H1 (cell line): ENCODE measurements at regions not wholly inside any gene's neighbourhood (a gene's known extent, or its start where the extent isn't known, plus 50 kb on each side); places are given as distances from the start of the nearest gene placed in this dataset.

Source experiments
- CTCF ChIA-PET: fragments of 300-600 bp; sonication (Branson Sonifier 250); formaldehyde crosslinking; loops from one replicate; lab custom pipeline; 2021; ENCODE audit not compliant: partially characterized antibody; lab: Charles Lee
- POLR2A ChIA-PET: fragments of 300-600 bp; sonication (Branson Sonifier 250); formaldehyde crosslinking; loops from one replicate; lab custom pipeline; 2021; ENCODE audit warnings: inconsistent platforms; ENCODE audit not compliant: partially characterized antibody; lab: Charles Lee
- DNase-seq, 2 experiments: peaks; one replicate each; pipeline versions ENCODE4 v3.0.0 to v3.0.0-alpha.2; 2010 to 2022; ENCODE audit warnings: low spot score in 2 of 2, low read depth in 1 of 2, mixed read lengths in 1 of 2
- FAIRE-seq: peaks from 2 replicates; lab custom pipeline; 2011; peaks lifted over from hg19 to GRCh38; lab: Jason Lieb, UNC
- H2AFZ ChIP-seq: 2 replicates; pipeline ENCODE4 v1.8.1; 2012; ENCODE audit warnings: low read length, inconsistent platforms
- H2AK5ac ChIP-seq: 2 replicates; pipeline ENCODE4 v1.6.1; 2013; ENCODE audit warnings: low read depth, low read length
- H2BK120ac ChIP-seq: replicated peaks from 2 replicates; pipeline ENCODE3; 2013; ENCODE audit warnings: low read depth, low read length, inconsistent platforms
- H2BK12ac ChIP-seq: 2 replicates; pipeline ENCODE4 v1.6.1; 2013; ENCODE audit warnings: low read depth, low read length
- H2BK15ac ChIP-seq: 2 replicates; pipeline ENCODE4 v1.6.1; 2013; ENCODE audit warnings: low read length
- H2BK20ac ChIP-seq: 2 replicates; pipeline ENCODE4 v1.6.1; 2013; ENCODE audit warnings: low read length
- H2BK5ac ChIP-seq: 2 replicates; pipeline ENCODE4 v1.6.1; 2013; ENCODE audit warnings: low read depth, low read length
- H3K14ac ChIP-seq: 2 replicates; pipeline ENCODE4 v1.6.1; 2013; ENCODE audit warnings: inconsistent platforms; ENCODE audit not compliant: insufficient read length
- H3K18ac ChIP-seq: 2 replicates; pipeline ENCODE4 v1.6.1; 2013; ENCODE audit warnings: low read length; ENCODE audit errors: extremely low read depth
- H3K23ac ChIP-seq: 2 replicates; pipeline ENCODE4 v1.6.1; 2013; ENCODE audit warnings: inconsistent platforms; ENCODE audit not compliant: insufficient read length
- H3K23me2 ChIP-seq: 2 replicates; pipeline ENCODE4 v1.6.1; 2013; ENCODE audit warnings: low read depth, low read length
- H3K27ac ChIP-seq: 2 replicates; pipeline ENCODE4 v1.6.1; 2011; ENCODE audit warnings: low read depth, low read length, inconsistent platforms
- H3K27me3 ChIP-seq, 4 experiments: replicated peaks in 1 of 4; 1 replicate in 1 of 4; 2 replicates in 3 of 4; pipeline versions ENCODE4 v1.6.1 to v1.8.1; 2011 to 2013; ENCODE audit warnings: low read length in 3 of 4, mild to moderate bottlenecking in 3 of 4, inconsistent platforms in 2 of 4, mixed read lengths in 2 of 4, moderate library complexity in 1 of 4; ENCODE audit not compliant: control insufficient read depth in 3 of 4, insufficient read depth in 3 of 4; ENCODE audit errors: extremely low read depth in 1 of 4
- H3K36me3 ChIP-seq, 4 experiments: 2 replicates each; pipeline versions ENCODE4 v1.6.1 to v1.8.1; 2011 to 2013; ENCODE audit warnings: mild to moderate bottlenecking in 4 of 4, low read length in 3 of 4, moderate library complexity in 2 of 4, control low read depth in 1 of 4, inconsistent platforms in 1 of 4; ENCODE audit not compliant: insufficient read depth in 4 of 4, control insufficient read depth in 2 of 4
- H3K4ac ChIP-seq: replicated peaks from 2 replicates; pipeline ENCODE3; 2013; ENCODE audit warnings: low read length, low read depth, mixed read lengths, inconsistent platforms; ENCODE audit not compliant: insufficient read length
- H3K4me1 ChIP-seq, 4 experiments: replicated peaks in 1 of 4; 1 replicate in 1 of 4; 2 replicates in 3 of 4; pipeline versions ENCODE4 v1.6.1 to v1.8.1; 2011 to 2013; ENCODE audit warnings: low read length in 3 of 4, inconsistent platforms in 2 of 4, mixed read lengths in 1 of 4; ENCODE audit not compliant: insufficient read depth in 4 of 4, control insufficient read depth in 3 of 4
- H3K4me2 ChIP-seq, 2 experiments: 2 replicates each; pipeline versions ENCODE4 v1.6.1 to v1.8.1; 2011 to 2013; ENCODE audit warnings: low read depth in 2 of 2, low read length in 2 of 2, control low read depth in 1 of 2, inconsistent platforms in 1 of 2, mild to moderate bottlenecking in 1 of 2; ENCODE audit not compliant: insufficient read depth in 1 of 2
- H3K4me3 ChIP-seq, 4 experiments: fragments of 200-600, 300-600 bp in 1 of 4; sonication (generic), shearing (Covaris generic), sonication (Bioruptor Twin) in 1 of 4; 2 replicates each; pipeline versions ENCODE4 v1.5.1 to v1.8.1; 2011 to 2016; ENCODE audit warnings: low read length in 4 of 4, low read depth in 3 of 4, control low read depth in 2 of 4, inconsistent platforms in 2 of 4, mild to moderate bottlenecking in 2 of 4, mixed read lengths in 1 of 4, moderate library complexity in 1 of 4; ENCODE audit not compliant: insufficient read depth in 2 of 4; ENCODE audit errors: extremely low read depth in 1 of 4
- H3K56ac ChIP-seq: replicated peaks from 2 replicates; pipeline ENCODE3; 2013; ENCODE audit warnings: low read depth, mild to moderate bottlenecking, mixed read lengths, low read length, inconsistent platforms; ENCODE audit not compliant: insufficient read length
- H3K79me1 ChIP-seq: 2 replicates; pipeline ENCODE4 v1.6.1; 2013; ENCODE audit warnings: low read depth, low read length, control low read depth
- H3K79me2 ChIP-seq, 2 experiments: 2 replicates each; pipeline versions ENCODE4 v1.6.1 to v1.8.1; 2012 to 2013; ENCODE audit warnings: low read length in 2 of 2, mild to moderate bottlenecking in 2 of 2, inconsistent platforms in 1 of 2; ENCODE audit not compliant: insufficient read depth in 2 of 2, control insufficient read depth in 1 of 2
- H3K9ac ChIP-seq, 4 experiments: replicated peaks in 1 of 4; 1 replicate in 1 of 4; 2 replicates in 3 of 4; pipeline versions ENCODE4 v1.6.1 to v1.8.1; 2011 to 2013; ENCODE audit warnings: low read depth in 3 of 4, low read length in 3 of 4, control low read depth in 2 of 4, mild to moderate bottlenecking in 2 of 4, moderate library complexity in 2 of 4, inconsistent platforms in 1 of 4; ENCODE audit errors: extremely low read depth in 1 of 4
- H3K9me3 ChIP-seq, 2 experiments: 2 replicates each; pipeline versions ENCODE4 v1.6.1 to v1.8.1; 2012 to 2013; ENCODE audit warnings: mild to moderate bottlenecking in 2 of 2, moderate library complexity in 2 of 2, control low read depth in 1 of 2, inconsistent platforms in 1 of 2, low read depth in 1 of 2, low read length in 1 of 2, mixed read lengths in 1 of 2; ENCODE audit not compliant: insufficient read depth in 2 of 2
- H4K20me1 ChIP-seq, 2 experiments: replicated peaks in 1 of 2; 2 replicates each; pipeline versions ENCODE3 to v1.8.1; 2011 to 2013; ENCODE audit warnings: inconsistent platforms in 2 of 2, low read length in 2 of 2, mild to moderate bottlenecking in 1 of 2; ENCODE audit not compliant: insufficient read depth in 2 of 2, control insufficient read depth in 1 of 2
- H4K5ac ChIP-seq: 2 replicates; pipeline ENCODE4 v1.6.1; 2013; ENCODE audit warnings: low read length, low read depth, mixed read lengths, inconsistent platforms; ENCODE audit not compliant: insufficient read length
- H4K8ac ChIP-seq: 2 replicates; pipeline ENCODE4 v1.8.0; 2013; ENCODE audit warnings: mild to moderate bottlenecking, moderate library complexity, low read length, inconsistent platforms; ENCODE audit not compliant: insufficient read depth; ENCODE audit errors: extremely low read depth
- H4K91ac ChIP-seq: replicated peaks from 2 replicates; pipeline ENCODE3; 2013; ENCODE audit warnings: low read length, mixed read lengths, inconsistent platforms; ENCODE audit not compliant: insufficient read length
- CBX5 ChIP-seq: fragments of 300-800, 300-1000 bp; sonication (generic); IDR thresholded peaks from 2 replicates; pipeline ENCODE4 v1.7.1; 2016; ENCODE audit warnings: antibody characterized with exemption, low read length, low read depth
- CTBP2 ChIP-seq: IDR thresholded peaks from 2 replicates; pipeline ENCODE4 v1.7.0; 2011; ENCODE audit warnings: borderline replicate concordance, mild to moderate bottlenecking, moderate library complexity, mixed read lengths, low read length; ENCODE audit not compliant: insufficient read depth, insufficient read length
- EP300 ChIP-seq, 2 experiments: IDR thresholded peaks; 1 replicate in 1 of 2; 2 replicates in 1 of 2; pipeline ENCODE4 v1.6.1; 2011 to 2012; ENCODE audit warnings: low read depth in 2 of 2, low read length in 2 of 2, mild to moderate bottlenecking in 2 of 2, borderline replicate concordance in 1 of 2, inconsistent platforms in 1 of 2, moderate library complexity in 1 of 2
- SP4 ChIP-seq: IDR thresholded peaks from 2 replicates; pipeline ENCODE4 v1.6.1; 2012; ENCODE audit warnings: low read length, inconsistent platforms
- TEAD4 ChIP-seq: IDR thresholded peaks from 2 replicates; pipeline ENCODE4 v1.6.1; 2012; ENCODE audit warnings: low read depth, low read length, inconsistent platforms, mixed read lengths
- WGBS, 2 experiments: shearing (Covaris generic) in 1 of 2; methylation state at CpG; one replicate each; pipeline versions ENCODE4 v1.1.6 to v1.1.7; 2013 to 2015; ENCODE audit warnings: low lambda C conversion rate in 2 of 2, mixed read lengths in 2 of 2, inconsistent platforms in 1 of 2, low coverage in 1 of 2, missing lambda C conversion rate in 1 of 2; ENCODE audit not compliant: insufficient replicate concordance in 2 of 2, insufficient coverage in 1 of 2, insufficient read length in 1 of 2; ENCODE audit errors: extremely low coverage in 1 of 2, missing lambda C conversion rate in 1 of 2; 5-methylcytosine and 5-hydroxymethylcytosine counted together

DNA sequence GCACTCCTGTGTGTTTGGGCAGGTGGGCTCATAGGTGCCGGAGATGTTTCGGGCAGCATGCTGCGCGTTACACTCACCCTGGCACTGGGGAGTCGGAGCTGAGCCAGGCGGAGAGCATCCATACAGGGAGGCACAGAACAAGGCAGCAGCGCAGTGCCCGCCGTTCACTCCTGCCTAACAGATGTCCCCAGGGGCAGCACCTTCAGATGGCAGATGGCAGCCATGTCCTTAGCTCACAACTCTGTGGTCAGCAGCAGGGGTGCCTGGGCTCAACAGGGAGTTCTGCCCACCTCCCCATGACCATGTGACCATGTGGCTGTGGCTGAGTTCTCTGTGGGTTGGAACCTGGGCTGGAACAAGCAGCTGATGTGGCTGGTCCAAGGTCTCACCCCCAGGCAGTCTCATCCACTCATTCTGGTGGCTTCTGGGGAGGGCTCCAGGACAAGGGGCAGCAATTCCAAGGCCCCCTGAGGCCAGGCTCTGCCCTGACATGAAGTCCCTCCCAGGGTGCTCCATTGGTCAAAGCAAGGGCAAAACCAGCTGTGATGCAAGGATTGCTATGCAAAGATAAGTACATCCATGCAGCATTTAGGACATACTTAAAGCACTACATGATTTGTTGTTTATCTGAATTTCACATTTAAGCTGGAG is 64.2 kb downstream of the MRPL36 start:
- Histone ChIP-seq H3K23ac (no peak overlapping the region), H3K23me2 (no peaks in the 10 kb centered on the region), H3K9ac (no peak overlapping the region), H3K18ac (no peak overlapping the region), H3K14ac (no peak overlapping the region), H2BK20ac (0 out of 2 replicates have a peak overlapping the region, but pooled peaks have one; percentile 3), H3K4me3 (no peak overlapping the region), H2BK5ac (no peak overlapping the region), H4K8ac (no peak overlapping the region), H4K5ac (no peak overlapping the region), H3K79me2 (no peaks in the 10 kb centered on the region), H2AK5ac (no peak overlapping the region), H3K36me3 (no peaks in the 10 kb centered on the region), H3K4me1 (no peaks in the 10 kb centered on the region; a peak in 1 of 7 replicates), H3K4me2 (no peak overlapping the region), H4K91ac (no peak overlapping the region), H2BK120ac (no peak overlapping the region), H3K9me3 (peaks cover 0 to 8% of the 10 kb centered on the region in 2 experiments; a peak in 1 of 4 replicates), H2BK12ac (no peak overlapping the region), H3K27ac (no peak overlapping the region), H2BK15ac (no peak overlapping the region; the same call in 1 of the 2 replicates), H3K27me3 (no peaks in the 10 kb centered on the region), H4K20me1 (no peaks in the 10 kb centered on the region), H3K56ac (no peak overlapping the region), H2AFZ (no peak overlapping the region), H3K4ac (no peak overlapping the region), H3K79me1 (no peaks in the 10 kb centered on the region)
- 94% methylated on average over 9 of the region's 9 CpGs; no CpG with 5 or more reads in 1 of the 2 experiments for WGBS, 2 experiments
- ChIA-PET POLR2A (interaction anchor here (1.3 kb wide), 1 partner anchor 55 kb away, joined by 3 read pairs; no protein-coding TSS in a partner anchor), CTCF (interaction anchor here (0.7 to 6.0 kb wide), 15 partner anchors 7 to 237 kb away, joined by 3 to 74 read pairs (median 9); no protein-coding TSS in a partner anchor)
- DNase-seq (peak in 1 of 2 experiments; percentile 39), FAIRE-seq (no peak)
- TF ChIP-seq SP4 = no peak
- TF ChIP-seq CTBP2 = no peak
- TF ChIP-seq EP300 (IDR thresholded peaks at IDR 0.05; ENCODE audit: borderline replicate concordance in 1 of 2, low read depth in 2 of 2, low read length in 2 of 2) = no peak
- no peak for TF ChIP-seq TEAD4
- no peak for TF ChIP-seq CBX5
